ENCODE measurements at regions not wholly inside any gene's neighbourhood (a gene's known extent, or its start where the extent isn't known, plus 50 kb on each side); places are given as distances from the start of the nearest gene placed in this dataset.

- H3K27me3 Mint-ChIP-seq = no peaks in the 10 kb centered on the region
- no peaks in the 10 kb centered on the region for H3K4me1 Mint-ChIP-seq (ENCODE audit: low read depth in 2 of 2)
- H3K4me3 Mint-ChIP-seq = no peak overlapping the region
- H3K36me3 Mint-ChIP-seq (ENCODE audit: insufficient read depth) = no peaks in the 10 kb centered on the region
- no peak overlapping the region for H3K27ac Mint-ChIP-seq
- no peak for DNase-seq
- no peak for ATAC-seq (replicated peaks)
- H3K9me3 Mint-ChIP-seq = peaks cover 6 to 7% of the 10 kb centered on the region in 2 donors
Observed at GRCh38 chr5:60149081-60149480, 255.6 kb upstream of the PDE4D start.

GRCh38 chr5:60148366-60148765 lies 254.8 kb upstream of the PDE4D start:
- ATAC-seq (replicated peaks) (no peak), DNase-seq (no peak)
- Mint-ChIP-seq H3K27me3 (no peaks in the 10 kb centered on the region), H3K4me1 (ENCODE audit: low read depth in 2 of 2) (no peaks in the 10 kb centered on the region), H3K36me3 (ENCODE audit: insufficient read depth) (no peaks in the 10 kb centered on the region), H3K4me3 (no peak overlapping the region), H3K27ac (no peak overlapping the region), H3K9me3 (peaks cover 6 to 7% of the 10 kb centered on the region in 2 donors)

- Mint-ChIP-seq H3K36me3 (ENCODE audit: insufficient read depth) (no peaks in the 10 kb centered on the region), H3K4me3 (no peak overlapping the region), H3K4me1 (ENCODE audit: low read depth in 2 of 2) (no peaks in the 10 kb centered on the region), H3K27ac (no peak overlapping the region), H3K27me3 (no peaks in the 10 kb centered on the region), H3K9me3 (peaks cover 6 to 7% of the 10 kb centered on the region in 2 donors)
- DNase-seq (no peak), ATAC-seq (replicated peaks) (no peak)
Observed at GRCh38 chr5:60147791-60148190, 254.3 kb upstream of the PDE4D start.

GRCh38 chr5:60143942-60144549 lies 250.5 kb upstream of the PDE4D start:
- Mint-ChIP-seq H3K36me3 (ENCODE audit: insufficient read depth) (no peaks in the 10 kb centered on the region), H3K4me1 (ENCODE audit: low read depth in 2 of 2) (no peaks in the 10 kb centered on the region), H3K27me3 (no peaks in the 10 kb centered on the region), H3K9me3 (peaks cover 4 to 5% of the 10 kb centered on the region in 2 donors), H3K27ac (no peak overlapping the region), H3K4me3 (no peak overlapping the region)
- ATAC-seq (replicated peaks) = no peak
- DNase-seq = no peak

GRCh38 chr5:60141119-60141518 lies 247.6 kb upstream of the PDE4D start:
- H3K9me3 Mint-ChIP-seq = peaks cover 0 to 4% of the 10 kb centered on the region in 2 donors
- H3K27ac Mint-ChIP-seq = no peak overlapping the region
- no peak overlapping the region for H3K4me3 Mint-ChIP-seq
- H3K4me1 Mint-ChIP-seq (ENCODE audit: low read depth in 2 of 2) = no peaks in the 10 kb centered on the region
- no peak for DNase-seq
- no peaks in the 10 kb centered on the region for H3K36me3 Mint-ChIP-seq (ENCODE audit: insufficient read depth)
- no peak for ATAC-seq (replicated peaks)
- no peaks in the 10 kb centered on the region for H3K27me3 Mint-ChIP-seq

GRCh38 chr5:60136841-60137240 lies 243.3 kb upstream of the PDE4D start:
- no peak for ATAC-seq (replicated peaks)
- DNase-seq = no peak
- Mint-ChIP-seq H3K27me3 (no peaks in the 10 kb centered on the region), H3K27ac (no peak overlapping the region), H3K4me1 (ENCODE audit: low read depth in 2 of 2) (no peaks in the 10 kb centered on the region), H3K4me3 (no peak overlapping the region), H3K36me3 (ENCODE audit: insufficient read depth) (no peaks in the 10 kb centered on the region), H3K9me3 (no peaks in the 10 kb centered on the region)

GRCh38 chr5:60131504-60131903 lies 238.0 kb upstream of the PDE4D start:
- Mint-ChIP-seq H3K27ac (no peak overlapping the region), H3K4me3 (no peak overlapping the region), H3K4me1 (ENCODE audit: low read depth in 2 of 2) (no peaks in the 10 kb centered on the region), H3K36me3 (ENCODE audit: insufficient read depth) (no peaks in the 10 kb centered on the region), H3K9me3 (peaks cover 8 to 15% of the 10 kb centered on the region in 2 donors), H3K27me3 (no peaks in the 10 kb centered on the region)
- no peak for ATAC-seq (replicated peaks)
- no peak for DNase-seq

- Mint-ChIP-seq H3K36me3 (ENCODE audit: insufficient read depth) (no peaks in the 10 kb centered on the region), H3K27ac (no peak overlapping the region), H3K4me3 (no peak overlapping the region), H3K27me3 (no peaks in the 10 kb centered on the region), H3K9me3 (peaks cover 15 to 17% of the 10 kb centered on the region in 2 donors), H3K4me1 (ENCODE audit: low read depth in 2 of 2) (no peaks in the 10 kb centered on the region)
- ATAC-seq (replicated peaks) (no peak), DNase-seq (no peak)
Observed at GRCh38 chr5:60125636-60126035, 232.1 kb upstream of the PDE4D start.

GRCh38 chr5:60102961-60103693 lies 209.6 kb upstream of the PDE4D start:
- Mint-ChIP-seq H3K9me3 (peaks cover 2 to 6% of the 10 kb centered on the region in 2 donors), H3K4me1 (ENCODE audit: low read depth in 2 of 2) (no peaks in the 10 kb centered on the region), H3K4me3 (no peak overlapping the region), H3K36me3 (ENCODE audit: insufficient read depth) (no peaks in the 10 kb centered on the region), H3K27me3 (no peaks in the 10 kb centered on the region), H3K27ac (no peak overlapping the region)
- ATAC-seq (replicated peaks) = no peak
- DNase-seq = no peak

- DNase-seq (no peak), ATAC-seq (replicated peaks) (no peak)
- H3K27ac Mint-ChIP-seq = no peak overlapping the region
- H3K9me3 Mint-ChIP-seq = peaks cover 2 to 6% of the 10 kb centered on the region in 2 donors
- H3K36me3 Mint-ChIP-seq (ENCODE audit: insufficient read depth) = no peaks in the 10 kb centered on the region
- H3K27me3 Mint-ChIP-seq = no peaks in the 10 kb centered on the region
- H3K4me3 Mint-ChIP-seq = no peak overlapping the region
- no peaks in the 10 kb centered on the region for H3K4me1 Mint-ChIP-seq (ENCODE audit: low read depth in 2 of 2)
Observed at GRCh38 chr5:60101573-60101972, 208.0 kb upstream of the PDE4D start.

GRCh38 chr5:60092671-60093422 lies 199.3 kb upstream of the PDE4D start:
- ATAC-seq (replicated peaks) = no peak
- Mint-ChIP-seq H3K4me1 (ENCODE audit: low read depth in 2 of 2) (no peaks in the 10 kb centered on the region), H3K9me3 (peaks cover 1 to 4% of the 10 kb centered on the region in 2 donors), H3K27ac (no peak overlapping the region), H3K36me3 (ENCODE audit: insufficient read depth) (no peaks in the 10 kb centered on the region), H3K27me3 (no peaks in the 10 kb centered on the region), H3K4me3 (no peak overlapping the region)
- no peak for DNase-seq

- H3K27ac Mint-ChIP-seq = no peak overlapping the region
Observed at GRCh38 chr5:60086583-60086982, 193.1 kb upstream of the PDE4D start.

GRCh38 chr5:60084226-60084625 lies 190.7 kb upstream of the PDE4D start:
- no peaks in the 10 kb centered on the region for H3K36me3 Mint-ChIP-seq (ENCODE audit: insufficient read depth)
- ATAC-seq (replicated peaks) = no peak
- H3K9me3 Mint-ChIP-seq = peaks cover 8 to 24% of the 10 kb centered on the region in 2 donors
- H3K4me1 Mint-ChIP-seq (ENCODE audit: low read depth in 2 of 2) = no peaks in the 10 kb centered on the region
- no peaks in the 10 kb centered on the region for H3K27me3 Mint-ChIP-seq
- H3K4me3 Mint-ChIP-seq = no peak overlapping the region
- DNase-seq = no peak
- no peak overlapping the region for H3K27ac Mint-ChIP-seq

More at GRCh38 chr5:60086583-60086982, 193.1 kb upstream of the PDE4D start:
- Mint-ChIP-seq H3K36me3 (ENCODE audit: insufficient read depth) (no peaks in the 10 kb centered on the region), H3K9me3 (peaks cover 4 to 18% of the 10 kb centered on the region in 2 donors), H3K27me3 (no peaks in the 10 kb centered on the region), H3K4me1 (ENCODE audit: low read depth in 2 of 2) (no peaks in the 10 kb centered on the region), H3K4me3 (no peak overlapping the region)
- DNase-seq = no peak
- no peak for ATAC-seq (replicated peaks)

GRCh38 chr5:60077292-60077691 lies 183.8 kb upstream of the PDE4D start:
- Mint-ChIP-seq H3K4me3 (no peak overlapping the region), H3K4me1 (ENCODE audit: low read depth in 2 of 2) (no peaks in the 10 kb centered on the region), H3K9me3 (peaks cover 13 to 30% of the 10 kb centered on the region in 2 donors), H3K27me3 (no peaks in the 10 kb centered on the region), H3K27ac (no peak overlapping the region), H3K36me3 (ENCODE audit: insufficient read depth) (no peaks in the 10 kb centered on the region)
- no peak for ATAC-seq (replicated peaks)
- DNase-seq = no peak
